B cell (primary cell): ENCODE measurements at regions not wholly inside any gene's neighbourhood (a gene's known extent, or its start where the extent isn't known, plus 50 kb on each side); places are given as distances from the start of the nearest gene placed in this dataset.

Experiments
- ATAC-seq: fragments of 200-7000 bp; cut with Tn5 transposase; one replicate; pipeline ENCODE4 v1.10.0; 2021; ENCODE audit warnings: low read depth, mild to moderate bottlenecking, moderate number of reproducible peaks, moderate library complexity
- CTCF ChIA-PET: fragments of 350-600 bp; sonication (Branson Sonifier 250); formaldehyde crosslinking; loops from one replicate; lab custom pipeline; 2021; ENCODE audit warnings: antibody characterized with exemption, inconsistent platforms; lab: Charles Lee
- POLR2A ChIA-PET: fragments of 350-600 bp; sonication (Branson Sonifier 250); formaldehyde crosslinking; loops from one replicate; lab custom pipeline; 2021; ENCODE audit warnings: antibody characterized with exemption; lab: Charles Lee
- DNase-seq: peaks from one replicate; pipeline ENCODE4 v3.0.0; 2013
- H2AFZ ChIP-seq: 2 replicates; pipeline ENCODE4 v1.6.1; 2012; ENCODE audit warnings: mild to moderate bottlenecking, low read depth, low read length; ENCODE audit not compliant: insufficient read depth, poor library complexity, severe bottlenecking
- H3K27ac ChIP-seq, 2 donors: 1 replicate in 1 of 2; 2 replicates in 1 of 2; pipeline ENCODE4 v1.5.1; 2012 to 2013; ENCODE audit warnings: low read length in 2 of 2, mild to moderate bottlenecking in 2 of 2, moderate library complexity in 1 of 2
- H3K27me3 ChIP-seq, 4 experiments: fragments of 200-600 bp in 1 of 4; sonication (generic) in 1 of 4; replicated peaks in 1 of 4; 1 replicate in 2 of 4; 2 replicates in 2 of 4; pipeline versions ENCODE4 v1.6.1 to v1.7.0; 2013 to 2016; ENCODE audit warnings: low read length in 3 of 4, mild to moderate bottlenecking in 2 of 4, mixed read lengths in 1 of 4, moderate library complexity in 1 of 4; ENCODE audit not compliant: insufficient read depth in 4 of 4, control insufficient read depth in 3 of 4; ENCODE audit errors: control extremely low read depth in 1 of 4
- H3K36me3 ChIP-seq, 2 experiments: replicated peaks in 1 of 2; 1 replicate in 1 of 2; 2 replicates in 1 of 2; pipeline versions ENCODE4 v1.6.1 to v1.7.1; 2013; ENCODE audit warnings: low read length in 1 of 2; ENCODE audit not compliant: insufficient read depth in 2 of 2, control insufficient read depth in 1 of 2; ENCODE audit errors: control extremely low read depth in 1 of 2, extremely low read depth in 1 of 2
- H3K4me1 ChIP-seq, 2 donors: fragments of 200-600 bp in 1 of 2; sonication (generic) in 1 of 2; 1 replicate in 1 of 2; 2 replicates in 1 of 2; pipeline versions ENCODE4 v1.5.1 to v1.6.1; 2013 to 2017; ENCODE audit warnings: low read length in 2 of 2; ENCODE audit not compliant: control insufficient read depth in 2 of 2, insufficient read depth in 2 of 2
- H3K4me2 ChIP-seq: replicated peaks from 2 replicates; pipeline ENCODE3; 2012; ENCODE audit warnings: mild to moderate bottlenecking, low read depth, low read length; ENCODE audit not compliant: poor library complexity, severe bottlenecking
- H3K4me3 ChIP-seq, 5 experiments: fragments of 200-600 bp in 1 of 5; sonication (generic) in 1 of 5; 1 replicate in 3 of 5; 2 replicates in 2 of 5; pipeline versions ENCODE4 v1.5.1 to v1.7.0; 2011 to 2016; ENCODE audit warnings: low read length in 4 of 5, mild to moderate bottlenecking in 4 of 5, low read depth in 2 of 5, control low read depth in 1 of 5, moderate library complexity in 1 of 5; ENCODE audit not compliant: insufficient read depth in 1 of 5; ENCODE audit errors: control extremely low read depth in 1 of 5, extremely low read depth in 1 of 5
- H3K79me2 ChIP-seq: fragments of 200-600 bp; sonication (generic); one replicate; pipeline ENCODE4 v1.6.0; 2016; ENCODE audit warnings: low read length; ENCODE audit not compliant: control insufficient read depth, insufficient read depth
- H3K9ac ChIP-seq: fragments of 200-600 bp; sonication (generic); 2 replicates; pipeline ENCODE4 v1.6.1; 2017; ENCODE audit warnings: mild to moderate bottlenecking, low read length, moderate library complexity
- H3K9me3 ChIP-seq, 3 donors: one replicate each; pipeline versions ENCODE4 v1.6.1 to v1.7.1; 2013; ENCODE audit warnings: low read length in 2 of 3; ENCODE audit not compliant: control insufficient read depth in 2 of 3, insufficient read depth in 1 of 3; ENCODE audit errors: control extremely low read depth in 1 of 3
- H4K20me1 ChIP-seq: 2 replicates; pipeline ENCODE4 v1.6.0; 2012; ENCODE audit warnings: mild to moderate bottlenecking, low read length; ENCODE audit not compliant: insufficient read depth, control insufficient read depth, poor library complexity, severe bottlenecking
- H3K27ac Mint-ChIP-seq: one replicate; pipeline ENCODE4 v1.8.0; 2021; ENCODE audit warnings: mixed read lengths
- H3K27me3 Mint-ChIP-seq: one replicate; pipeline ENCODE4 v1.8.0; 2021; ENCODE audit warnings: mixed read lengths
- H3K4me1 Mint-ChIP-seq: one replicate; pipeline ENCODE4 v1.8.0; 2021; ENCODE audit warnings: mixed read lengths
- H3K4me3 Mint-ChIP-seq: one replicate; pipeline ENCODE4 v1.8.0; 2021; ENCODE audit warnings: mixed read lengths
- H3K9me3 Mint-ChIP-seq: one replicate; pipeline ENCODE4 v1.8.0; 2022; ENCODE audit warnings: mixed read lengths; ENCODE audit not compliant: insufficient read depth
- CTCF ChIP-seq: fragments of 200-600 bp; IDR thresholded peaks from one replicate; pipeline ENCODE4 v1.8.0; 2022; ENCODE audit warnings: antibody characterized with exemption, mild to moderate bottlenecking
- EZH2 ChIP-seq: IDR thresholded peaks from 2 replicates; pipeline ENCODE4 v1.6.1; 2012; ENCODE audit warnings: borderline replicate concordance, low read depth, mild to moderate bottlenecking, moderate library complexity, low read length; ENCODE audit not compliant: insufficient read depth, poor library complexity, severe bottlenecking
- WGBS: methylation state at CpG from one replicate; pipeline ENCODE4 v1.1.5; 2013; ENCODE audit warnings: missing lambda C conversion rate; ENCODE audit not compliant: insufficient coverage; 5-methylcytosine and 5-hydroxymethylcytosine counted together
- intact Hi-C: fragments of 100-400 bp; cut with micrococcal nuclease; formaldehyde crosslinking; loops from one replicate; pipeline ENCODE4 v1.10.0; 2022

DNA sequence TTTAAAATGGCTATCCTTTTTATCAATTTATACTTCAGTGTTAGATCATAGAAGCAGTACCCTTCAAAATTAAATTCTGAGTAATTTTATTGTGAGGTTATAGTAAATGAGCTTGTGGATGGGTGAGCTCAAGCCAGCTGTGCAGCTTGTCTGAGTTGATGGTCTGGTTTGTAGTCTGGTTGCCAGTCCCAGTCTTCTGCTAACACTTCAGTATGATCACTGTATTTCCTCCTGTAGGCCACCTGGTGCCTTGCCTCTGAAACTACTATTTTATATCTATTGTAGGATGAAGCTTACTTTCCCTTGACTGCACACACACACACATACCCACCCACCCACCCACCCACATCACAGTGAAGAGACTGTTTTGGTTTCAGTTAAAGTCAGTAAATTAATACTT is 496.4 kb downstream of the PCNX1 start:
- Histone ChIP-seq H3K27me3 (no peaks in the 10 kb centered on the region), H2AFZ (no peak overlapping the region), H3K4me2 (peak overlapping the region; percentile 11), H4K20me1 (no peaks in the 10 kb centered on the region), H3K9me3 (no peaks in the 10 kb centered on the region), H3K27ac (peak overlapping the region; percentile 15 to 64), H3K79me2 (peaks cover 84% of the 10 kb centered on the region), H3K9ac (no peak overlapping the region), H3K4me1 (peaks cover 43 to 55% of the 10 kb centered on the region in 2 donors), H3K4me3 (no peak overlapping the region), H3K36me3 (peaks cover 0 to 4% of the 10 kb centered on the region in 2 experiments)
- peak overlapping the region; percentile 47 for H3K4me3 Mint-ChIP-seq
- no peaks in the 10 kb centered on the region for H3K9me3 Mint-ChIP-seq
- H3K4me1 Mint-ChIP-seq, result peaks cover 53% of the 10 kb centered on the region
- TF ChIP-seq EZH2, result no peak
- TF ChIP-seq CTCF, result peak; percentile 70
- peak; percentile 43 for ATAC-seq
- intact Hi-C loops, result loop anchor here (1.0 kb wide), 2 partner anchors 81 to 261 kb away; no protein-coding TSS in a partner anchor
- POLR2A ChIA-PET, result interaction anchor here (0.6 to 1.2 kb wide), 10 partner anchors 8 to 1655 kb away, joined by 3 to 14 read pairs (median 4); partner anchors contain the start of gene RBM25
- peak overlapping the region; percentile 83 for H3K27ac Mint-ChIP-seq
- DNase-seq, result peak; percentile 84
- H3K27me3 Mint-ChIP-seq, result no peaks in the 10 kb centered on the region
- CTCF ChIA-PET, result interaction anchor here (0.6 to 7.8 kb wide), 36 partner anchors 10 to 1037 kb away, joined by 3 to 249 read pairs (median 5); partner anchors contain the start of gene SIPA1L1

GRCh38 chr14:71405676-71406075 is 498.4 kb downstream of the PCNX1 start:
- intact Hi-C loops, result no loop called here
- peak overlapping the region in 1 of 2 donors; percentile 0 for H3K27ac ChIP-seq
- DNase-seq (no peak), ATAC-seq (no peak)
- Mint-ChIP-seq H3K27me3 (no peaks in the 10 kb centered on the region), H3K4me3 (no peak overlapping the region), H3K4me1 (peaks cover 46% of the 10 kb centered on the region), H3K9me3 (no peaks in the 10 kb centered on the region), H3K27ac (peak overlapping the region; percentile 0)
- H3K4me1 ChIP-seq, result peaks cover 25 to 39% of the 10 kb centered on the region in 2 donors
- no peaks in the 10 kb centered on the region for H3K9me3 ChIP-seq
- no peak overlapping the region for H3K9ac ChIP-seq
- TF ChIP-seq CTCF, result no peak
- no peak for TF ChIP-seq EZH2
- no peak overlapping the region for H2AFZ ChIP-seq
- WGBS, result 100% methylated on average over 3 of the region's 4 CpGs
- no peak overlapping the region for H3K4me3 ChIP-seq
- H3K79me2 ChIP-seq, result peaks cover 94% of the 10 kb centered on the region
- H4K20me1 ChIP-seq, result no peaks in the 10 kb centered on the region
- peaks cover 0 to 4% of the 10 kb centered on the region in 2 experiments for H3K36me3 ChIP-seq
- no peak overlapping the region for H3K4me2 ChIP-seq
- POLR2A ChIA-PET, result interaction anchor here (0.5 kb wide), 1 partner anchor 207 kb away, joined by 3 read pairs; no protein-coding TSS in a partner anchor
- H3K27me3 ChIP-seq, result no peaks in the 10 kb centered on the region
- CTCF ChIA-PET, result interaction anchor here (1.0 to 7.8 kb wide), 11 partner anchors 8 to 347 kb away, joined by 3 to 249 read pairs (median 13); partner anchors contain the start of gene SIPA1L1
